ENCODE measurements at regions not wholly inside any gene's neighbourhood (a gene's known extent, or its start where the extent isn't known, plus 50 kb on each side); places are given as distances from the start of the nearest gene placed in this dataset.
"Not testable (repeated sequence)": the region's sequence is repeated elsewhere in the genome, so short reads cannot be mapped to it uniquely, and the experiment has no call there.

- no peak for DNase-seq
These were observed 185.7 kb upstream of the EYA4 start for GRCh38 chr6:133055441-133055966.

- no peak for DNase-seq
These were observed 183.8 kb upstream of the EYA4 start for GRCh38 chr6:133057352-133057751.

- DNase-seq = no peak
These were observed 179.1 kb upstream of the EYA4 start for GRCh38 chr6:133062077-133062476.

GRCh38 chr6:133062696-133063306 is 178.4 kb upstream of the EYA4 start:
- no peak for DNase-seq

- DNase-seq = no peak
These were observed 173.2 kb upstream of the EYA4 start for GRCh38 chr6:133067960-133068359.

- no peak for DNase-seq
These were observed 170.6 kb upstream of the EYA4 start for GRCh38 chr6:133070410-133071043.

- no peak for DNase-seq
These were observed 161.3 kb upstream of the EYA4 start for GRCh38 chr6:133079901-133080300.

GRCh38 chr6:133083248-133083967 is 157.7 kb upstream of the EYA4 start:
- DNase-seq = peak; percentile 65

GRCh38 chr6:133085471-133085870 is 155.7 kb upstream of the EYA4 start:
- no peak for DNase-seq

- no peak for DNase-seq
These were observed 155.3 kb upstream of the EYA4 start for GRCh38 chr6:133085896-133086295.

- DNase-seq = no peak
These were observed 152.0 kb upstream of the EYA4 start for GRCh38 chr6:133088931-133089695.

- DNase-seq = no peak
These were observed 149.0 kb upstream of the EYA4 start for GRCh38 chr6:133092199-133092598.

- DNase-seq = no peak
These were observed 148.4 kb upstream of the EYA4 start for GRCh38 chr6:133092771-133093170.

- DNase-seq = not testable (repeated sequence)
These were observed 147.9 kb upstream of the EYA4 start for GRCh38 chr6:133093211-133093610.

GRCh38 chr6:133093956-133094355 is 147.2 kb upstream of the EYA4 start:
- DNase-seq = peak; percentile 64

- DNase-seq = no peak
These were observed 143.9 kb upstream of the EYA4 start for GRCh38 chr6:133097208-133097607.

- DNase-seq = no peak
These were observed 141.6 kb upstream of the EYA4 start for GRCh38 chr6:133099573-133099972.

- no peak for DNase-seq
These were observed 140.3 kb upstream of the EYA4 start for GRCh38 chr6:133100865-133101264.

GRCh38 chr6:133101790-133102189 is 139.4 kb upstream of the EYA4 start:
- DNase-seq = no peak

GRCh38 chr6:133106934-133107333 is 134.2 kb upstream of the EYA4 start:
- DNase-seq = no peak

- no peak for DNase-seq
These were observed 132.7 kb upstream of the EYA4 start for GRCh38 chr6:133108419-133108818.

- no peak for DNase-seq
These were observed 126.2 kb upstream of the EYA4 start for GRCh38 chr6:133114973-133115372.

GRCh38 chr6:133115946-133116345 is 125.2 kb upstream of the EYA4 start:
- no peak for DNase-seq

Data from NCI-H1417 treated with DMSO at 0.1 percent for 48 hours (cell line).